ENCODE measurements at regions not wholly inside any gene's neighbourhood (a gene's known extent, or its start where the extent isn't known, plus 50 kb on each side); places are given as distances from the start of the nearest gene placed in this dataset.
"Not testable (repeated sequence)": the region's sequence is repeated elsewhere in the genome, so short reads cannot be mapped to it uniquely, and the experiment has no call there.

DNA sequence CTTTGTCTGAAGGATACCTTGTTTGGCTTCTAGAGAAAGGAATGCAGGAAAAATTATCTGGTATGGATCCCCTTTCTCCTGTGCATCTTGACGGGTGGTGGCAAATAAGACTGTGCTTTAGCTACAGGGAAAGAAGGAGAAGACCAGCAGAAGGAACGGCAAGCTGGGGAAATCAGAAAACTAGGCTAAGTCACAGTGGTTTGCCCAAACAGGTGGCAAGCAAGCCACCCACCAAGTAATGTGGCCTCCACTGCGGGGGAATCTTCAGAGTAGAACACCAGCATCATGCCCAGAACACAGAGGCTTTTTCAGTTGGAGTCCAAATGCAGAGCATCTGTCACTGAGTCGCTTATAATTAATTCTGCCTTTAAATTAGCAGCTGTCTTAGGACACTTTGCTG is 282.8 kb downstream of the PHF14 start:
- DNase-seq (ENCODE audit: low read depth), result no peak
- TF ChIP-seq MYC (IDR thresholded peaks at IDR 0.05; ENCODE audit: low read depth, low read length) (no peak), POLR2A (IDR thresholded peaks at IDR 0.05; ENCODE audit: extremely low read depth, insufficient read length) (no peak)
- TF ChIP-seq, protein P1, sequence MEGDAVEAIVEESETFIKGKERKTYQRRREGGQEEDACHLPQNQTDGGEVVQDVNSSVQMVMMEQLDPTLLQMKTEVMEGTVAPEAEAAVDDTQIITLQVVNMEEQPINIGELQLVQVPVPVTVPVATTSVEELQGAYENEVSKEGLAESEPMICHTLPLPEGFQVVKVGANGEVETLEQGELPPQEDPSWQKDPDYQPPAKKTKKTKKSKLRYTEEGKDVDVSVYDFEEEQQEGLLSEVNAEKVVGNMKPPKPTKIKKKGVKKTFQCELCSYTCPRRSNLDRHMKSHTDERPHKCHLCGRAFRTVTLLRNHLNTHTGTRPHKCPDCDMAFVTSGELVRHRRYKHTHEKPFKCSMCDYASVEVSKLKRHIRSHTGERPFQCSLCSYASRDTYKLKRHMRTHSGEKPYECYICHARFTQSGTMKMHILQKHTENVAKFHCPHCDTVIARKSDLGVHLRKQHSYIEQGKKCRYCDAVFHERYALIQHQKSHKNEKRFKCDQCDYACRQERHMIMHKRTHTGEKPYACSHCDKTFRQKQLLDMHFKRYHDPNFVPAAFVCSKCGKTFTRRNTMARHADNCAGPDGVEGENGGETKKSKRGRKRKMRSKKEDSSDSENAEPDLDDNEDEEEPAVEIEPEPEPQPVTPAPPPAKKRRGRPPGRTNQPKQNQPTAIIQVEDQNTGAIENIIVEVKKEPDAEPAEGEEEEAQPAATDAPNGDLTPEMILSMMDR (IDR thresholded peaks at IDR 0.05; ENCODE audit: low read depth, low read length), result no peak
- TF ChIP-seq, protein P2, sequence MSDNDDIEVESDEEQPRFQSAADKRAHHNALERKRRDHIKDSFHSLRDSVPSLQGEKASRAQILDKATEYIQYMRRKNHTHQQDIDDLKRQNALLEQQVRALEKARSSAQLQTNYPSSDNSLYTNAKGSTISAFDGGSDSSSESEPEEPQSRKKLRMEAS (IDR thresholded peaks at IDR 0.05; ENCODE audit: low read depth, low read length), result no peak
- no peak overlapping the region for H3K4me3 ChIP-seq (ENCODE audit: low read depth, low read length)

DNA sequence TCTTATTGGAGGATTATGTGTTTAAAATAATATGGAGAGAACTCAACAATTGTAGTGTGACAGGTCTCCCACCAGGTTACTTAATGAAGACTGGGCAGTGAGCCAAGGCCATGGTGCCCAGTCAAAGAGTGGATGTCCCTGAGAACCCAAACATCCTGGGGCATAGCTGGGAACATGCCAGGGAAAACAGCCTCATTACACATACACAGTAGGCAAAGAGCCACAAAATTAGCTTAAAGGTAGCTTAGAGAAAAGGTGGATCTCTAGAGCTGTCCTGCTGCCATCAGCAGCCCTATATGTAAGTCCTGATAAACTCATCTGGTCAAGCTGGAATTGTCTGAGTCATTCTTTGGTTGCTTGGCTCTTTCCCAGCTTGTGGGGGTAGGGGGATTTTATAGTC is 287.8 kb downstream of the PHF14 start:
- no peak for TF ChIP-seq POLR2A (IDR thresholded peaks at IDR 0.05; ENCODE audit: extremely low read depth, insufficient read length)
- TF ChIP-seq MYC (IDR thresholded peaks at IDR 0.05; ENCODE audit: low read depth, low read length), result no peak
- H3K4me3 ChIP-seq (ENCODE audit: low read depth, low read length), result no peak overlapping the region
- DNase-seq (ENCODE audit: low read depth), result no peak

DNA sequence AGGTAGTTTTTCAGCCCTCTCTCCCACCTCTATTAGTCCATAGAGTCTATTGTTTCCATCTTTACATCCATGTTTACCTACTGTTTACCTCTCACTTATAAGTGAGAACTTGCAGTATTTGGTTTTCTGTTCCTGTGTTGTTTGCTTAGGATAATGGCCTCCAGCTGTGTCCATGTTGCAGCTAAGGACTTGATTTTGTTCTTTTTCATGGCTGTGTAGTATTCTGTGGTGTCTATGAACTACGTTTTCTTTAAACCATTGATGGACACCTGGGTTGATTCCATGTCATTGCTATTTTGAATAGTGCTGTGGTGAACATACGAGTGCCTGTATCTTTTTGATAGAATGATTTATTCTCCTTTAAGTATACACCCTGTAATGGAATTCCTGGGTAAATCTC is 292.4 kb downstream of the PHF14 start:
- TF ChIP-seq MYC (IDR thresholded peaks at IDR 0.05; ENCODE audit: low read depth, low read length), result no peak
- TF ChIP-seq, protein P1 (IDR thresholded peaks at IDR 0.05; ENCODE audit: low read depth, low read length), result no peak
- no peak for TF ChIP-seq POLR2A (IDR thresholded peaks at IDR 0.05; ENCODE audit: extremely low read depth, insufficient read length)
- TF ChIP-seq, protein P2 (IDR thresholded peaks at IDR 0.05; ENCODE audit: low read depth, low read length), result no peak
- no peak for DNase-seq (ENCODE audit: low read depth)
- H3K4me3 ChIP-seq (ENCODE audit: low read depth, low read length), result no peak overlapping the region

DNA sequence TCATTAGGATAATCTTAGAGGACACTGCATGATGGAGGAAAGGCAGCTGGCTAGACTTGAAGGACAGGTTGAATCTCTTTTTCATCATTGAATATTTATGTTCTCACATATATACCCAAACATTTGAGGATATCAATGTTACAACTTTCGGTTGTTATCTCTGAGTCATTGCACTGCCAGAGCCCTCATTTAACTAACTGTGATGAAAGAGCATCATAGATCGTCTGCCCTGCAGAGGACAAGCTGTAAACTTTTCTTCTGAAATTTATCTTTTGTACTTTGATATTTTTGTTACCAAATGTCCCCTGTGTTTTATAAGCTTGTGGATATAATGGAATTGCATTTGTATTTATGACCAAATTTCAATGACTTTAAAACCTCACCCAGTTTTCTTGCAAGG is 298.7 kb downstream of the PHF14 start:
- TF ChIP-seq, protein P1 (IDR thresholded peaks at IDR 0.05; ENCODE audit: low read depth, low read length), result no peak
- TF ChIP-seq MYC (IDR thresholded peaks at IDR 0.05; ENCODE audit: low read depth, low read length), result no peak
- TF ChIP-seq, protein P2 (IDR thresholded peaks at IDR 0.05; ENCODE audit: low read depth, low read length), result no peak
- TF ChIP-seq POLR2A (IDR thresholded peaks at IDR 0.05; ENCODE audit: extremely low read depth, insufficient read length), result no peak
- H3K4me3 ChIP-seq (ENCODE audit: low read depth, low read length), result no peak overlapping the region
- no peak for DNase-seq (ENCODE audit: low read depth)

DNA sequence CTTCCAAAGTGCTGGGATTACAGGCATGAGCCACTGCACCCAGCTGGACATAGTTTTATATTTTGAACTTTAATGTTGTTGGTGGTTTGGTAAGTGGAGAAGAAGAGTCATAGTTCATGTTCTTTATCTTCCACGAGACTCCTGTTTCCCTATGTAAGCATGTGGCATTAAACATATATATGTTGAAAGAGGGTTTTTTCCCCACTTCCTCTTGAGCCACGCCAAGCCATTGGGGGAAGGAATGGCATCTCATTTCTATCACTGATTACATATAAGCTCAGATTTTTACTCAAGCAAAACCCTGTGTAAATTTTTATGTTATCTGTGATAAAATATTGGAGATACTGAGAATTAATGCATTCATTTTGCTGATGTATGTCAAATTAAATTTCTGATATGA is 300.4 kb downstream of the PHF14 start:
- H3K4me3 ChIP-seq (ENCODE audit: low read depth, low read length), result no peak overlapping the region
- no peak for DNase-seq (ENCODE audit: low read depth)
- TF ChIP-seq POLR2A (IDR thresholded peaks at IDR 0.05; ENCODE audit: extremely low read depth, insufficient read length) (no peak), MYC (IDR thresholded peaks at IDR 0.05; ENCODE audit: low read depth, low read length) (no peak)
- TF ChIP-seq, protein P1 (IDR thresholded peaks at IDR 0.05; ENCODE audit: low read depth, low read length), result no peak
- TF ChIP-seq, protein P2 (IDR thresholded peaks at IDR 0.05; ENCODE audit: low read depth, low read length), result no peak

DNA sequence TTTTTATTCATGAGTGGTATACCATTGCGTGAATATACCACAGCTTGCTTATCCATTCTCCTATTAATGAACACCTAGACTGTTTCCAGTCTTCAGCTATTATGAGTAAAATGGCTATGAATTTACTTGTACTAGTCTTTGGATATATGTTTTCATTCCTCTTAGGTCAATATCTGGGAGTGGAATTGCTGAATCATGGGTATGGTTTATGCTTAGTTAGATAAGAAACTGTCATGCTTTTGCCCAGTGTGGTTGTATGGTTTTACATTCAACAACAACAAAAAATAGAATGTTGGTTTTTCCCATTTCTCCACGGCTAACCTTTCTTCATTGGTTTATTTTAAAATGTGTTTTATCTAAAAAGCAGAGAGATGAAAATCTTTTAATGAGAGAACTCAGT is 308.3 kb downstream of the PHF14 start:
- DNase-seq (ENCODE audit: low read depth), result no peak
- TF ChIP-seq, protein P2 (IDR thresholded peaks at IDR 0.05; ENCODE audit: low read depth, low read length), result no peak
- TF ChIP-seq POLR2A (IDR thresholded peaks at IDR 0.05; ENCODE audit: extremely low read depth, insufficient read length) (no peak), MYC (IDR thresholded peaks at IDR 0.05; ENCODE audit: low read depth, low read length) (no peak)
- TF ChIP-seq, protein P1 (IDR thresholded peaks at IDR 0.05; ENCODE audit: low read depth, low read length), result no peak
- H3K4me3 ChIP-seq (ENCODE audit: low read depth, low read length), result no peak overlapping the region

DNA sequence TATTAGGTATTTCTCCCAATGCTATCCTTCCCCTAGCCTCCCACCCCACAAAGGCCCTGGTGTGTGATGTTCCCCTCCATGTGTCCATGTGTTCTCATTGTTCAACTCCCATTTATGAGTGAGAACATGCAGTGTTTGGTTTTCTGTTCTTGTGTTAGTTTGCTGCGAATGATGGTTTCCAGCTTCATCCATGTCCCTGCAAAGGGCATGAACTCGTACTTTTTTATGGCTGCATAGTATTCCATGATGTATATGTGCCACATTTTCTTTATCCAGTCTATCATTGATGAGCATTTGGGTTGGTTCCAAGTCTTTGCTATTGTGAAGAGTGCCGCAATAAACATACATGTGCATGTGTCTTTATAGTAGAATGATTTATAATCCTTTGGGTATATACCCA is 309.9 kb downstream of the PHF14 start:
- not testable (repeated sequence) for H3K4me3 ChIP-seq (ENCODE audit: low read depth, low read length); DNase-seq (ENCODE audit: low read depth)
